LNCaP clone FGC (cell line): ENCODE measurements at regions not wholly inside any gene's neighbourhood (a gene's known extent, or its start where the extent isn't known, plus 50 kb on each side); places are given as distances from the start of the nearest gene placed in this dataset.
"Not testable (repeated sequence)": the region's sequence is repeated elsewhere in the genome, so short reads cannot be mapped to it uniquely, and the experiment has no call there.

Experiments used
- DNase-seq: peaks from one replicate; pipeline ENCODE4 v3.0.0-alpha.2; 2011; ENCODE audit warnings: low read depth
- H3K4me3 ChIP-seq: 2 replicates; pipeline ENCODE4 v1.5.1; 2011; ENCODE audit warnings: mild to moderate bottlenecking, low read depth, low read length, control low read depth
- TF ChIP-seq, protein P1 (sequence below): IDR thresholded peaks from 2 replicates; pipeline ENCODE4 v1.5.1; 2012; ENCODE audit warnings: mild to moderate bottlenecking; ENCODE audit not compliant: control insufficient read depth, insufficient read depth; ENCODE audit errors: extremely low read depth

DNA sequence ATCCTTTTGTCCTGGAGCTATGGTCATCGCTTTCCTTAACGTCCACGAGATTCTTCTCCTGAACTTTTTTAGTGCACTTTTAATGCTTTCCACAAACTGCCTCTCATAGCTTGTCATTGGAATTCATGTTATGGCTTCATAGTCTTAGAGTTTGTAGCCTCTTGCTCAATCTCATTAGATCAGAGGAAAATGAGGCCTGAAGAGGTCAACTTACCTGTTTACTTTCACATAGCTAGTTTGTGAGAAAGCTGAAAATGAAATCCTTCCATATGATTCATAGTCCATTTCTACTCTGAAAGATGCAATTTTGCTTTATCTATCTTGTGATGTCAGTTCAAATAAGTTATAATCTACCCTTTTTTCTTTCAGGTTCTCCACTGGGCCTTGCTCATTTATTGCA, 1747.2 kb upstream of the RAG2 start:
- H3K4me3 ChIP-seq, result no peak overlapping the region
- TF ChIP-seq, protein P1, sequence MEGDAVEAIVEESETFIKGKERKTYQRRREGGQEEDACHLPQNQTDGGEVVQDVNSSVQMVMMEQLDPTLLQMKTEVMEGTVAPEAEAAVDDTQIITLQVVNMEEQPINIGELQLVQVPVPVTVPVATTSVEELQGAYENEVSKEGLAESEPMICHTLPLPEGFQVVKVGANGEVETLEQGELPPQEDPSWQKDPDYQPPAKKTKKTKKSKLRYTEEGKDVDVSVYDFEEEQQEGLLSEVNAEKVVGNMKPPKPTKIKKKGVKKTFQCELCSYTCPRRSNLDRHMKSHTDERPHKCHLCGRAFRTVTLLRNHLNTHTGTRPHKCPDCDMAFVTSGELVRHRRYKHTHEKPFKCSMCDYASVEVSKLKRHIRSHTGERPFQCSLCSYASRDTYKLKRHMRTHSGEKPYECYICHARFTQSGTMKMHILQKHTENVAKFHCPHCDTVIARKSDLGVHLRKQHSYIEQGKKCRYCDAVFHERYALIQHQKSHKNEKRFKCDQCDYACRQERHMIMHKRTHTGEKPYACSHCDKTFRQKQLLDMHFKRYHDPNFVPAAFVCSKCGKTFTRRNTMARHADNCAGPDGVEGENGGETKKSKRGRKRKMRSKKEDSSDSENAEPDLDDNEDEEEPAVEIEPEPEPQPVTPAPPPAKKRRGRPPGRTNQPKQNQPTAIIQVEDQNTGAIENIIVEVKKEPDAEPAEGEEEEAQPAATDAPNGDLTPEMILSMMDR, result no peak
- DNase-seq, result no peak

DNA sequence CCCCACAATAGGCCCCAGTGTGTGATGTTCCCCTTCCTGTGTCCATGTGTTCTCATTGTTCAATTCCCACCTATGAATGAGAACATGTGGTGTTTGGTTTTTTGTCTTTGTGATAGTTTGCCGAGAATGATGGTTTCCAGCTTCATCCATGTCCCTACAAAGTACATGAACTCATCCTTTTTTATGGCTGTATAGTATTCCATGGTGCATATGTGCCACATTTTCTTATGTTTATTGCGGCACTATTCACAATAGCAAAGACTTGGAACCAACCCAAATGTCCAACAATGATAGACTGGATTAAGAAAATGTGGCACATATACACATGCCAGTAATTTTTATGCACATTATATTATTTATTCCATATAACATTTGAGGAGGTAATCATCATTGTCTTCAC, 1743.6 kb upstream of the RAG2 start:
- not testable (repeated sequence) for H3K4me3 ChIP-seq, DNase-seq

DNA sequence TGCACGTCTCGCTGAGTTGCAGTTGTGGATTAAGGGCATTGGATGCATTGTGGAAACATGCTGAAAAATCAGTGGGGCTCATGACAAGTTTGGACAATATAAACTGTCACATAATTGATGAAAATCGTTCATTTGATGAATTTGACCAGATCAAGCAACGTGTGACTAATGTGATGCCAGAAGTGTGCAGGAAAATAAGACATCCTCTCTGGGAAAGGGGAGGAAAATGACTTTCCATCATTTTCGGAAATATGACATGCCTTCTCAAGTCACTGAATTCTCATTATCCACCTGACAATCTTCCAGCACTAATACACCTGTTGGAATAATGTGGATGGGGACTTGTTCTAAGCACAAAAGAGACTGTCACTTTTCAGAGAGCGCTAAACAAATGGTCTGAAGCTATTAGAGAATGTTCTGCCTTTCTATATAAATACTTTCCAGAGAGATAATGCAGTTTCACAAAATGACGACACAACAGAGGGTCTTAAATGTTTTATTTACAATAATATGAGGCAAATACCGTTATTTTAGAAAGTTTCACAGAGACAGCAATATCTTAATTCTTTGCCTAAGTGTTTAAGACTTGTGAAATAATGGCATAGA, 1741.9 kb upstream of the RAG2 start:
- DNase-seq, result no peak
- H3K4me3 ChIP-seq, result no peak overlapping the region
- TF ChIP-seq, protein P1, result no peak

DNA sequence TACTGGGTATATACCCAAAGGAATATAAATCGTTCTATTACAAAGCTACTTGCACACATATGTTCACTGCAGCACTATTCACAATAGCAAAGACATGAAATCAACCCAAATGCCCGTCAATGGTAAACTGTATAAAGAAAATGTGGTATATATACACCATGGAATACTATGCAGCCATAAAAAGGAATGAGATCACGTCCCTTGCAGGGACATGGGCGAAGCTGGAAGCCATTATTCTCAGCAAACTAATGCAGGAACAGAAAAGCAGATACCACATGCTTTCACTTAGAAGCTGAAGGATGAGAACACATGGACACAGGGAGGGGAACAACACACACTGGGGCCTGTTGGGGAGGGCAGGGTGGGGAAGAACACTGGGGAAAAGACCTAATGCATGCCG, 1740.0 kb upstream of the RAG2 start:
- H3K4me3 ChIP-seq, DNase-seq: not testable (repeated sequence)

DNA sequence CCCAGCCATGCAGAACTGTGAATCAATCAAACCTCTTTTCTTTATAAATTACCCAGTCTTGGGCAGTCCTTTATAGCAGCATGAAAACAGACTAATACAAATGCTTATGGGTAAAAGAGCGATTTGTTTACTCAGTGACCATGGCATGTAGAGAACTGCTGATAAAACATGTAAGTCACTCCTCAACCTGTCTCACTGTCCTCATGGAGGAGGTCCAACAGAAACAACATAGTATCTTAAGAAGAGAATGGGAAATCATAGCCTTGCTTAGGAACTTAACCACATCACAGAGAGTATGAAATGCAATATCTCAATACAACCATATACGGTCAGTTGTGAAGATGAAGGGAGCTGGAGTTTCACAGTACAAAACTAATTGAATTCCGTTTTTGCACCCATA, 1734.0 kb upstream of the RAG2 start:
- H3K4me3 ChIP-seq, result no peak overlapping the region
- TF ChIP-seq, protein P1, result no peak
- DNase-seq, result no peak

DNA sequence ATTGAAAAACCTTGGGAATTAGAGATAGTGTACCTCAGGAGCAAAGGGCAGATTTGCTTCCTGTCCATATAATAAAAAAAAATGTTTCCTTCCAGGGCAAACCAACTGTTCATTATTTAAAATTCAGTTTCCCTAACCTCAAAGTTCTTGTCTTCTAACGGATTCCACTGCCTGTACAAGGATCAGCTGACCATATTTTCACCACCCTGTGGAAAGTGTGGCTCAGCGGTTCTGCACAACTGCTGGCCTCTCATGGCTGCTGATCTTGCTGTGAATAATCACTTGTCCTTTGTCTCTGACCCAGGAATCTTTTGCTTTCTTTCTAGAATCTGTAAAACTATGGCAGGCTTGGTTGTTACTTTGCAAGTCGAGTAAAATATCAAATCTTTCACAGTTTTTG, 1732.5 kb upstream of the RAG2 start:
- TF ChIP-seq, protein P1, result no peak
- no peak for DNase-seq
- H3K4me3 ChIP-seq, result no peak overlapping the region

DNA sequence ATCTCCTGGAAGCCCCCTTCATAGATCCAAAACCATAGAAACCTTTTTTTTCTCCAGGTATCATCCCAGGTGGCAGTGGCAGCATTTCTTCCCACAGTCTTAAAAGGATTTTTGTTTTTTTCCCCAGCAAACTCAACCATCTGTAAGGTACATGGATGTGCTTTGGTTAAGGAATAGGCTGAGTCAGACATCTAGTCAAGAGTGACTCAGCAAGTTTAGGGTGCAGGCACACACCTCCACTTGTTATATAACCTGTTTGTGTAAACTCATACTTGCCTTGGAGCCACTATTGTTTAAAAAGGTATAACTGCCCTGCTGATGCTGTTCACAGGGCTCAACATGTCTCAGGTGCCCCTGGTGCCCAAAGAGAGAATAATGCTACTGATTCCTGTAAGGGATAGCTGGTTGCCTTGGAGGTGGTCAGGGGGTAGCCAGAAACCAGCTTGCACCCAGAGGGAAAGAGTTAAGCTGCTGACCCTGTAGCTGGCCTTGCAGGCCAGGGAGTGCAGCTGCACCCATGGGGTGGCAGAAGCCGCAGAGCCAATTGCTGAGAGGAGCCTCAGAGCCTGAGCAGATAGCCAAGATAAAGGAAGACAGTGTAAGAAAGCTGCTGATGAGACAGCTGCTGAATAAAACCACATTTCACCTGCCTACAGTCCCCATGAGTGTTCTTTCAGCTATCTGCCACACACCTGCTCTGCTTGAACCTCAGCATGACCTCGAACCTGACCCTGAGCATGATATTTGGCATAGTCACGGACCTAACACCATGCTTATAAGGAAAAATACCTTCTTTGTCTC, 1726.1 kb upstream of the RAG2 start:
- TF ChIP-seq, protein P1, result no peak
- DNase-seq, result no peak
- no peak overlapping the region for H3K4me3 ChIP-seq

DNA sequence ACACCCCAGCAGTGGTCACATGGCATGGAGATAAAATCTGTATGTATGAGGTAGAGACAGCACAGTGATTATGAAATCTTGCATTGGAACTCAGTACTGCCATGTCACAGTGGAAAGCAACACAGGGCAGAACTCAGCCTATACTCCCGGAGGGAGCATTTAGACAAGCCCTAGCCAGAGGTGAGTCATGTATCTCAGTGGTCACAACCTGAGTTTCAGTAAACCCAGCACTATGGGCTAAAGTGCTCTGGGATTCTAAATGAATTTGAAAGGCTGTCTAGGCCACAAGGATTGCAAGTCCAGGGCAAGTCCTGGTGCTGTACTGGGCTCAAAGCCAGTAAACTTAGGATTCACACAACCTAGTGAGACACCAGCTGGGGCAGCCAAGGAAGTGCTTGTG, 1717.1 kb upstream of the RAG2 start:
- DNase-seq, result no peak

More for the DNA sequence above, 1717.1 kb upstream of the RAG2 start:
- TF ChIP-seq, protein P1, result no peak
- no peak overlapping the region for H3K4me3 ChIP-seq
